Activated T-helper 1 cell treated with Interleukin-2 at 50 U/mL for 16 hours (primary cell): ENCODE measurements at regions not wholly inside any gene's neighbourhood (a gene's known extent, or its start where the extent isn't known, plus 50 kb on each side); places are given as distances from the start of the nearest gene placed in this dataset.

Source experiments
- DNase-seq: peaks from one replicate; pipeline ENCODE4 v3.0.0-alpha.2; 2020; ENCODE audit warnings: low read depth

DNA sequence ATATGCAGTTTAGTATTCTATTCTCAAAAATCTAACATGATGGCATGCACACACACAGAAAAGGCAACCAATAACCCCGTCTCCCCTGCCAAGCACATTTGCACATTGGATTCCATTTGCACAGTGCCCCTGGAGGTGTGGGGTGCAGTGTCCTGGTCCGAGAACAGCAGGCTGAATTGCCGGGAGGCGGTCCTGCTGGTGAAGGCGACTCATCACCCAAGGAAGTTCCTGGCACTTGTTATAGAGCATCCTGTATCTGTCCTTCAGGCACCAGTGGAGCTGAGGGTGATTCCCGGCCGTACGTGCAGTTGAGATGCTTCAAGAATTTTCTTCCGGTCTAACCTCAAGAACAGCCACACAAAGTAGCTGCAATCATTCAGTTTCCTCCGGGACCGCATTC, 73.0 kb upstream of the RAB12 start:
- DNase-seq: no peak

DNA sequence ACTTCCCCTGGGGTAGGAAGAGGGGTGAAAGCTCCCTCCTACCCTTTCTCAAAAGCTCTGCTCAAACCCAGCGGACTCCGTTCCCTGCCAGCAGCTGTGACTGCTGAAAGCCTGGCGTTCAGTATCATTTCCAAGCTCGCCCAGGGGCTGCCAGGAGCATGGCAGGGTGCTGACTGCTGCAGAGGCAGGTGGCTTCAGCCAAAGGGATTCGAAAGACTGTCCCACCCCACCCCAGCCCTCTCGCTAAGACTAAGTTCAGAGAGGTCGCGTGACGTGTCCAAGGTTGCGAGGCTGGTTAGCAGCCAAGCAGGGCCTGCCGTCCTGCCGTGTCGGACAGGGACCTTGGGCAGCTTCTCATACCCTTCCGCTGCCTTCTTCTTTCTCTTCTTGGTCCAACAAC, 72.3 kb upstream of the RAB12 start:
- no peak for DNase-seq

GRCh38 chr18:8537400-8537799, 71.8 kb upstream of the RAB12 start:
- DNase-seq: no peak

GRCh38 chr18:8538935-8539334, 70.3 kb upstream of the RAB12 start:
- no peak for DNase-seq

- no peak for DNase-seq
Observed at GRCh38 chr18:8546677-8547076, 62.6 kb upstream of the RAB12 start.

GRCh38 chr18:8548186-8548585, 61.1 kb upstream of the RAB12 start:
- no peak for DNase-seq

DNA sequence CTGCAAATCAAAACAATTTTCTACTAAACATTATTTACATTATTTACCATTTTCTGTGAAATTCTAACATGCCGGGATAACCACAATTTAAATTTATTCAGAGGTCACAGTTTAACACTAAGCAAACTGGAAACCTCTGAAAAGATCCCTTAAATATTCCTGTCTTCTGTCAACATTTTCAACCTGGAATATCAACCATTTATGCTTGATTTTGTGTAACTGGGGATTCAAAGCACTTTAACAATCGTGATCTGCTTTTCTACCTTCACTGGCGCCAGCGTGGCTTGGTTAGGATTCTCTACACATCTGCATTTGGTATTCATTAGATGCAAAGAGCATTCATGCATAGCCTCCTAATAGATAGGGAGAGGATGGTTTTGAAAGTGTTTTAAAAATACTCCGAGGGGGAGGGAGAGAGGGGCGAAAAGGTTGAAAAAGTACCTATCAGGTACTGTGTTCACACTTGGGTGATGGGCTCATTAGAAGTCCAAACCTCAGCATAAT, 59.9 kb upstream of the RAB12 start:
- no peak for DNase-seq

DNA sequence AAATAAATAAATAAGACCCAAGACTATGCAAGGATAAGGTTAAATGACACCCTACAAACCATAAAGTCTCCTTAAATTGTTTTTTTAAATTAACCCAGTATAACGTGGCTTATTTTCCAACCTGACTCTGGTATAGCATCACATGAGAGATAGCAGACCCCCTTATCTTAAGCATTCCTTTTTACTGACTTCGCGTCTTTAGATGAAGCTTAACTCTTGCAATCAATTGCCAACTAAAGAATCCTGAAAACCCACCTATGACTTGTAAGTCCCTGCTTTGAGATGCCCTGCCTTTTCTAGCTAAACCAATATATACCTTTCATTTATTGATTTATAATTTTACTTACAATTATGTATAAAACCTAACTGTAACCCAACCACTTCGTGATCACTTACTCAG, 57.1 kb upstream of the RAB12 start:
- DNase-seq: no peak

GRCh38 chr18:8554354-8554753, 54.9 kb upstream of the RAB12 start:
- no peak for DNase-seq

DNA sequence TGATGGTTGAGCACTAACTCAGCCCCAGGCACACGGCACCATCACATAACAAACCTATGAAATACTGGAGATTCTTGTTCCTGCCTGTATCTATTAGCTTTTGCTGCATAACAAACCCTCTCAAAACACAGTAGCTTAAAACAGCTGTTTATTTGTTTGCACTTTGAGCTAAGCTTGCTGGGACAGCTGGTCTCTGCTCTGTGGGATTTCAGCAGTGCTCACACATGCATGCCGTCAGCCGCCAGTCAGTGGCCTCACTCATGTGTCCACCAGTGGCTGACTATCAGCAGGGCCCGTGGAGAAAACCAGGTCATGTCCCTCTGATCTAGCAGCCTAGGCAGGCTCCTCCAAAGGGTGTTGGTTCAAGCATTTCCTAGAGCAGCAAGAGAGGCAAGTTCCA, 52.8 kb upstream of the RAB12 start:
- no peak for DNase-seq
